Pons (tissue), 1 donor: ENCODE measurements at regions not wholly inside any gene's neighbourhood (a gene's known extent, or its start where the extent isn't known, plus 50 kb on each side); places are given as distances from the start of the nearest gene placed in this dataset.

Experiments used
- DNase-seq: peaks from one replicate; pipeline ENCODE4 v3.0.0-alpha.2; 2016; ENCODE audit warnings: low spot score

DNA sequence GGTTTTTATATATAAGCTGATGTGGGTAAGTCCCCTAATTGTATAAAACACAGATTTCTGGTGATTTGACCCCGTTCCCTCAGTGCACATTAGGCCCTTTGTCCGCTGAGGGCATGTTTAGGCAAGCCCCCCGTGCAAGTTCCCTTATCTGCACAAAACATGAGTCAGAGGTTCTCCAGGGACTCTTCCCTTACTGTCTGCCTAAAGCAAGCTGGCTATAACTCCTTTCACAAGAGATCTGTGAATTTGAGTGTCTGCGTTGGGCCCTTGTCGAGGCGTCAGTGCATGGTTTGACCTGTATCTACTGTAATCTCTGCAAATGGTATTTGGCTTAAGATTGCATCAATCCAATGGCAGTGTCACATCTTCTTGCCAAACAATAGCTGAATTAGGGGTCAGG, 712.8 kb downstream of the CDH8 start:
- DNase-seq: no peak

DNA sequence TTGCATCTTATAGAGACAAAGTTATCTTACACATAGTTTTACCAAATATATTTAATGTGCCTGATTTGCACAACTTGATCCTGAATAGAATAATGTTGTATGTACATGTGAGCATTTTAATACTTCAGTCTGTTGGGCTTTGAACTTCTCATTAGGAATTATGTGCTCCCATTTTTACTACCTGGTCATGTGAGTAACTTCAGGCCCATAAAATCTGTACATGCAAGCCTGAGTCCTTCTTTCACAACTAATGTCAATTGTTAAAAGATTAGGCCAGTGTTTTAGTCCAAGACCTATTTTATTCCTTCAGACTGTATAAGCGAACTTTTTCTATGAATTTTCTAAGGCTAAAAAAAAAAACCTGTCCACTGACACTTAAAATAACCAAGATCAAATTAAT, 715.4 kb downstream of the CDH8 start:
- no peak for DNase-seq

DNA sequence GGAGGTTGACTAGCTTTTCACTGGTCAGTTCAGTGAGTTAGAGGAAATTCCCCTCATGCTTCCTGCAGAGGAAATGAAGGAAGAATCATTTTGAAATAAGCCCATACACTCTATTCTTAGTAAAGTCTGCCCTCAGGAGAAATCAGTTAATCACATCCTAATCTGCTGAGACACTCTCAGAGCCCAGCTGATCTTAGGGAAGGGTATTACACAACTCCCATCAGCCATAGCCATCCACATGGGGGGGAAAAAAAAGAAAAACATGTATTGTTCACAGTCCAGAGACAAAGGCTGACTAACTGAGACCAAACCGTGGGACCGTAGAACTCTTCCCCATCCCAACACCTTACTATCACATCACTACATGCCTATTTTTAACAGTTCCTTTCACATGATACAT, 722.3 kb downstream of the CDH8 start:
- DNase-seq: no peak

DNA sequence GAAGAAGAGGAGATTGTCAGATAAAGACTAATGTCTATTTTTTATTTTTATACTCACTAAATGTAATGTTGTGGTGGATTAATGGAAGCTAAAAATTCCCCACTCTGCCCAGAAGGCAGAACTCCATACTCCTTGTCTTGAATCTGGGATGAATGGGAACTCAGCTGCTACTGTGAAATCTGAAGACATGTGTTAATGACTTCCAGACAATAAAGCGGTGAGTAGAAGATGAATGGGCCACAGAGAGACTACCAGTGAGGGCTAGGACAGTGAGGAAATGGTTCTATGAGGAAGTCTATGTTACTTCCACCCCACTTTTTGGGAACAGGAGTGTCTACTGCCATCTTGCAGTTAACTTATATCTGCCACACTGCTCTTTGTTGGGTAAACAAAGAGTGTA, 726.9 kb downstream of the CDH8 start:
- DNase-seq: no peak

DNA sequence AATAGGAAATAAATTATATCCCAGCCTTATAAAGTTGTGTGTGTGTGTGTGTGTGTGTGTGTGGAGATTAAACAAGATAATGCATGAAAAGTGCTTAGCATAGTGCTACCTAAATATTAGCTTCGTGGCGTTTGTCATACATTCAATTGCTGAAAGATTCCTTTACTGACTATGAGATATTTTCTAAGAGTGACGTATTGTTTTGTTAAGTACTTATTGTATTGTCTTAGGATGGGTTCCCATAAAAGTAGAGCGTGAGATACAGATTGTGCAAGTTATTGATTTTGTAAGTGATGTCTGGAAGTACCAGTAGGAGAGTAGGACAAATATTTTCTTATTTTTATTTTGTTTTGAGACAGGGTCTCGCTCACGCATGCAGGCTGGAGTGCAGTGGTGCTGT, 730.0 kb downstream of the CDH8 start:
- DNase-seq: no peak

DNA sequence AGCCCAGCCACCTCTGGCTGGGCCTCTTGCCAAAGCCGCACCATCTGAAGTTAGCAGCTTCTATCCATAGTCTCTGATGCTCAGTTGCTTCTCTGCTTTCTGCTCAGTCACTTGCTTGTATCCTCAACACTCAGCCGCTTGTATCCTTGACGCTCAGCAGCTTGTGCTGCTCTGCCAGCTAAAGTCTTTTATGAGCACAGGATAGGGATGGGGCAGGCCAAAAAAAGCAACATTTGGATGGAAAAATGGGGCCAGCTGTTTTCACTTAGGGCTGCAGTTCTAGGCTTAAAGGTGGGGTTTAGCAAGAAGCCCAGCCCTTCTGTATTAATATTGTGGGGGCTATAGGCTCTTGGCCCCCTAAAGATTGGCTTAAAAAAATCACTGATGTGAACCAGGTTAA, 739.4 kb downstream of the CDH8 start:
- no peak for DNase-seq

DNA sequence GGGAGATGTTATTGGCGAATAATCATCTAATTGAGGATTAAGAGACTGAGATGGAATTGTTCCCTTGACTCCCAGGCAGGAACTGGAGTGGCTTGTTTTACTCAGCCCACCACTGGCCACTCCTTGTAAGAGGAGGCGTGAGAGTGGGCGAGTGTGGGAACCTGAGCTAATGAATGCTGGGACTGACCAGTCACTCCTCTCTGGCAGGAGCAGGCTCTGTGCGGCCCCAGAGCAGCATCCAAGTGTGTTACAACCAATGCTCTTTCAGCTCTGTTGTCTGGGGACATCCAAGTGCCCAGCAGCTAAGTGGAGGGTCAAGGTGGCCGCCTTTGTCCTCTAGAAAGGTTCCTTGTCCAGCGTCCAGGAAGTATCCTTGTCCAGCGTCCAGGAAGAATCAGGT, 739.9 kb downstream of the CDH8 start:
- DNase-seq: no peak

DNA sequence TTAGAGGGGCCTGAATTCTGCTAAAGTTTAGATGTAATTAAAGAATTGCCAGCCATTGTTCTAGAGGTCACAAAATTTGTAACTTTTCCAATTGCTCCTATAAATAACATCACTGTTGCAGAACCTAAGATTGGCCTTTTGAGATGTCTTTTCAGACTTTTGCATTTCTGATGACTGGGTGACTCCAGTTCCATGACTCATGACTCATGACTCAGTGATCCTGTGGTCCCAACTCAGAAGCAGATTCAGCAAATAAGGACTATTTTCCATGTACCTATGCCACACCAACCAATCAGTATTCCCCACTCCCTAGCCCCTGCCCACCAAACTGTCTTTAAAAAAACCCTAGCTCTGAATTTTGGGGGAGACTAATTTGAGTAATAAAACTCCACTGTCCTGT, 740.9 kb downstream of the CDH8 start:
- DNase-seq: no peak

DNA sequence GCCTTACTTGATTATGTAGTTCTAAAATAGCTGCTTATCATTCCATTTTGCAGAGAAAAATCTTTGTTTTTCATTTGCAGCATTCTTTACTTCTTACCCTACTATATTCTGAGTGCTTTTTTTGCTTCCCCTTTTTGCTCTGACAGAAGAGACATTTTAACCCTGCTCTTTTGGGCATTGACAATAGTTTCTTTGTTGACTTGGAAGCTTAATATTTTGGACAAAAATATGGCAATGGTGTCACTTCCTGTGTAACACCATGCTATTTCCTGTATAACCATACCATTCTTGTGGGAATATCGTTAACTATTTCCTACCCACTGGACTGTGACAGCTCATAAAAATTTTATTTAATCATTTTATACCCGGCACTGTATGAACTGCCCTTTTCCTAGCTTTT, 747.1 kb downstream of the CDH8 start:
- no peak for DNase-seq

DNA sequence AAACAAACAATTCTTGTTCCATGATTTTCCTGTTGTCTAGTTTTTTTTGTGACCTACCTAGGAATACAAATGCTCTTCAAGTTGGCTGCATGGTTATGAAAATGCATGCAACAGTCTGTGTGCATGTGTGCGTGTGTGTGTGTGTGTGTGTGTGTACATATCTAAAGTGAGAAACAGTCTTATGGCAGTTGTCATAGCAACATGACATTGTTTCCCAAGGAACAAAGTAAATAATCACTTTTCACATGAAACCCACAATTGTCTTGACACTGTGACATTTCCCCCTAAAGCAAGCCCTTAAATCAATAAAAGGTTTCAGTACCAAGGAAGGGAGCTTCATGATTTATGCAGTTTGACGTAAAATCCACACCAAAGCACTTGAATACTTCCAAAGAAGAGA, 758.4 kb downstream of the CDH8 start:
- DNase-seq: no peak

DNA sequence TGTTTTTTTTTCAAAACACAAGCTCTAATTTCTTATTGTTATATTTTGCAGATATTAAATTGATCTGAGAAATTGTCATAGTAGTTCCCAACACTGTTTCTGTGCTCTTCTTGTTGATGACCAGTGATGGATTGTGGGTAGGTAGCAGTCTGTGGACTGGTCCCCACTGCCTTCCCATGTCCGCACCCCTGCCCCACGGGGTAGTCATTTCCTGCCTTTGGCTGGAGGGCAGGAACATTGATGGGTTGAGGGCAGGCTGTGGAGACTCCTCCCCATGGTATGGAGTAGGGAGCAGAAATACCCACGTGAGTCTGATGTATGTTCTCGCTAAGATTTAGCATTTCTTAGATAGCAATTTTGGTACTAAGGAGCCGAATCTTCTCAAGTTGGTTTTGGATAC, 762.0 kb downstream of the CDH8 start:
- DNase-seq: no peak

DNA sequence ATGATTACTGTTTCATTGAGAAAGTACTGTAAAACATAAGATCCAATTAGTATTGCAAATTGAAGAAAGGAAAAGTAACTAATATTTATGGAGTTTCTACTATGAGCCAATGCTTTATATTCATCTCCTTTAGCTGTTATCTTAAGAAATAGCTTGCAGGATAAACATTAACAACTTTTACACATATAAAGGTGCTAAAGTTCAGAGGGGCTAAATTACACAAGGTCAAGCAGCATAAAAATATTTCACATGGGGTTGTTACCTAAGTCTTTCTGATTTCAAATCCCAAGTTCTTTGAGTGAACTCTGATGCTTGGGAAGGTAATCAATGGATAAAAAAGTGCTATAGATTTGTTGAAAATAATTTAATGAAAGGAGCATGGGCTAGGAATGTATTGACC, 765.5 kb downstream of the CDH8 start:
- no peak for DNase-seq

DNA sequence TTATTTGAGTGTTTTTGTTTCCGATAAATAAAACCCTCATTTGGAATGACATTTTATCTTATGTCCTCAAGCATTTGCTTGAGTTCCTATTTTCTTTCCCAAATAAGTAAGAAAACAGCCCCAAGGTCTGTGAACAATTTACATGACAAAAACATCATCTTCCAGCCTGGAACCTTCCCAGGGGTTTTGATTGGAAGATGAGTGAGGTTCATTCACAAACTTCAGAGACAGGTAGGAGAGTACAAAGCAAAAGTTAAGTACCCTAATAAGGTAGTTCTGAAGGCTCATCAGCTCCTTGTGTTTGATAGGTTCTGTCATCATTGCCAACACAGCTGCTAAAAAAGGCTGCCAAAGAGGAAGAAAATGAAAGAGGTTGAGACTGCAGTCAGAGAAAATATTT, 772.8 kb downstream of the CDH8 start:
- no peak for DNase-seq

DNA sequence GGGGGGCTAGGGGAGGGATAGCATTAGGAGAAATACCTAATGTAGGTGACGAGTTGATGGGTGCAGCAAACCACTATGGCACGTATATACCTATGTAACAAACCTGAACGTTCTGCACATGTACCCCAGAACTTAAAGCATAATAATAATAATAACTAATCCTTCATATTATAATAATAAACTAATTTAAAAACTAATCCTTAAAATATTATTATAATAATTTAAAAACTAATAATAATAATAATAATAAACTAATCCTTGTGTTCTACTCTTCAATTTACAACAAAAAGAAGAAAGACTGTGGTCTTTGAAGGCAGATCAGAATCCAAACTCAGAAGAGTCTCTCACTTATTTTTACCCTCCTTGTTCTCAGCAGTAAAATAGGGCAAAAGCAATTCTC, 774.9 kb downstream of the CDH8 start:
- DNase-seq: no peak

DNA sequence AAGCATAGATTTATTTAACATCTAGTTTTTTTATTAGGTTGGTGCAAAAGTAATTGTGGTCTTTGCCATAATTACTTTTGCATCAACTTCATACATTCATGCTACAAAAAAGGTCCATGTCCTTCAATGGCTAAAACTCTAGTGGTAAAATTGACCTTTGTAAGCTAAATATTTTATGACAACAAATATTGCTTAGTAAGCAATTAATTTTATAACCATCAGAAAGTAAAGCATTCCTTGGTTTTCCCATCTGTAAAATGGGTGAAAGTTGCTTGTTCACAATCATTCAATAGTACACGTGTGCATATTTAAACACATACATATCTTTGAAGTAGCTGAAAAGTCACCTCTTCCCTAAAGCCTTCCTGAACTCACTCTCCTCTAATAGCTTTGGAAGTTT, 789.6 kb downstream of the CDH8 start:
- DNase-seq: no peak

DNA sequence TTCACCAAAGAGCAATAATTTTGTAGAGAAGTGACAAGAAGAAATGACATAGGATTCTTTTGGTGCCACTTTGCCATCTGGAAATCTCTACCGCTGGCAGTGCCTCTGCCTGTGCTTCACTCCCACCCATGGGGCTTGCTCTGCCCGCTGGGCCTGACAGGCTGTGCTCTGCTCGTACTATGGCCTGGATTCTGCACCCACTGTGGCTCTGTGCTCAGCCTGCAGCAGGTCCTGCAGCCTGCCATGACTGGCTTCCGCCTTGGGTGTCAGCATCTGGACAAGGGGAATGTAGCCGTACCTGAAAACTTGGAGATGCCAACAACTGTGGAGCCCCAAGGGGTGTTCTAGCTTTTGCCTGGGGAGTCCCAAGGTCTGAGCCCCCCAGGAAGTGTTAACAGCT, 792.3 kb downstream of the CDH8 start:
- no peak for DNase-seq

DNA sequence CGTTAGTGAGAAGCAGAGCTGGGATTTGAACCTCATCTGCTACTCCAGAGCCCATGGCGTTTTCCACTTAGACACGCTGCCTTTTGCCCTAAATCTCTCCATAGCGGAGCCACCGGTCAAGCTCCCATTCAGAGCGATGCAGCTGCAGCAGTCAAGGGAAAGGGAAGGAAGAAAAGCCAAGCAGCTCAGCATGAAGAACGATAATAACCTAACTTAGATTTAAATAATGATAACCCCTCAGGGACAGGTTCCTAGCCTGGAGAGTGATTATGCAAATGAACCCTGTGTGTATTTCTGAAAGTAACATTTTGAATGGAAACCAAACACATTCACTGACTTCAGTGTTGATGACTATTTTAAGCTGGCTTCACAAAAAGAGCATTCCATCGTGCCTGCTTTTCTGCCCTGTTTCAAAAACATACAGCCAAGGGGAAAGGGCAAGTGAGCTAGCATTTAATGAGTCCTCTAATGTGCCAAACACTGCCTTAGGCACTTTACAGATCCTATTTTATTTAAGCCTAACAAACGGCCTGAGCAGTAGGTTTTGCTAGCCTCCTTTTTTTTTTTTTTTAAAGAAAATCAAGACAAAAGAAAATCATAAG, 798.3 kb downstream of the CDH8 start:
- no peak for DNase-seq

DNA sequence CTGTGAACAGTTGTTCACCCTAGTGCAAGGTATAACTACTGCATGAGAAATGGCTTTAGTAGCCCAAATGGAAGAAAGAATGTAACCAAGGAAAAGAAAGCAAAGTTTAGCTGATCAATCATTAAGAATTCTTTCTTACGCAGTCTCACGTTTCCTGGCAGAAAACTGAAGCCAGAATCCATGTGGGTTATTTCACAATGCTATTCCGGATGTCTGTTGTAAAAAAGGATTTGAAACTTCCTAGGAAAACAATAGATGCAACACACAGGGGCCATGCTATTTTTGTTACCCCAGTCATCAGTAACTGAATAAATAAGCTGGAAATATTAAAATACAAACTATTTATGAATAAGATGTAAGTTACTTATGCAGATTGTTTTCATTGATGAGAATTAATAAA, 802.5 kb downstream of the CDH8 start:
- DNase-seq: no peak

DNA sequence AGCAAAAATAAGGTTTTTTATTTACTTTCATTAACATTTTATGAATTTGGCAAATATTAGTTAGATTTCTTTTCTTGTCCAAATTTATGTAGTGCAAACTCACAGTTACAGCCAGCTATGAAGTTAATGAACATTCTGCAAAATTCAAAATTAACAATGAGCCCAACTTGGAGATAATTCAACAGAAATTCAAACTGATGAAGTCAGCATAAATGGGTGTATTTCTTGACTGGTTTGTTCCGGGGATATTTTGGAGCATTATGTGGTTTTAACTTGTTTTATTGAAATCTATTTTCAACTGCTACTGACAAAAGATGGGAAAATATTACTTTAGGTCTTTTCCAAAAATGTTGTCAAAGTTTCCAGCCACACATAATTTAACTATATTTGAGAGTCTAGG, 807.9 kb downstream of the CDH8 start:
- no peak for DNase-seq

DNA sequence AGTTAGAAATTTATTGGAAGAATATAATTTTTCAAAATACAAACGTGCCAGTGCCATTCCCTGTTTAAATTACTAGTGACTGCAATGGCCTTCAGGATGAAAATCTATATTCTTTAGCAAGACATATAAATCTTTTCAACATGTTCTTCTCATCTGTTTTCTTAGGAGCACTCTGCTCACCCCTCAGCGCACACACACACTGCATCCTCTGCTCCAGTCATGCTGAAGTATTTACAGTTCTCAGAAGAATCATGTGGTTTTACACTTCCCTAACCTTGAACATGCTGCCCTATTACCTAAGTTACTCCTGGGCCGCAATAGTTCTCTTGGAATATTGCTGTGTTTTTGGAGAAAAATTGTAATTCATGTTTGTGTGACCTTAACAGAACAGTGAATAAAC, 820.6 kb downstream of the CDH8 start:
- DNase-seq: no peak

DNA sequence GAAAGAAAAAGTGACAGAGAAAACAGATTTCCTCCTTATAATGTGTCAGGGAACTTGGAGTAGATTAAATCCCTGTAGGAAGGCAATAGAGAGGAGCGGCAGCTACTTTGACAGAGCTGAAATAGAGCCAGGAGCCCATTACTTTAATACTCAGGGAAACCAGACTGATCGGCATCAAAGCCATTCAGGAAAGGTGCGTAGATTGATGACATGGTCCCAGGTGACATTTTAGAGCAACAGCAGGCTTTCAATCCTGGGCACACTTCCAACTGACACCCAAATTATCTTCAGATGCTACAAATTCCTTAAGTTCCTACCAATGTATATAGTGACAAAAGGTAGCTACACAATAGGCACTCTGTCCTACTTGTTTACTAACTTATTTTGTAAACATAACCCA, 821.5 kb downstream of the CDH8 start:
- DNase-seq: no peak

DNA sequence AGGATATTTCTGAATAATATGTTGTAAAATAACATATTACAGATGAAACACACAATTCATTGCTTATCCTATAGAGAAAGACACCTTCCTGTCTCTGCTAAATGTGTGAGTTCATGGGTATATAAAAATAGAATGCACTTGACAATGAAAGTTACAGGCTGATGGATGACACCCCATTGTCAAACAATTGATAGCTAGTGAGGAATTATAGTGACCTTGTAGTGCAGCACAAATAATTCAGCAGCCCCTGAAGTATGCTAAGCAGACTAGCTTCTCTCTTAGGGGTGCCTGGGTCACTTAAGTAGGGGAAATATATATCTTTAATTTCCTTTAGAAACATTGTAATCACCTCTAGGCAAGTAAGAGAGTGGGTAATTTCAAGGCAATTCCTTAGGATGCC, 826.2 kb downstream of the CDH8 start:
- no peak for DNase-seq

DNA sequence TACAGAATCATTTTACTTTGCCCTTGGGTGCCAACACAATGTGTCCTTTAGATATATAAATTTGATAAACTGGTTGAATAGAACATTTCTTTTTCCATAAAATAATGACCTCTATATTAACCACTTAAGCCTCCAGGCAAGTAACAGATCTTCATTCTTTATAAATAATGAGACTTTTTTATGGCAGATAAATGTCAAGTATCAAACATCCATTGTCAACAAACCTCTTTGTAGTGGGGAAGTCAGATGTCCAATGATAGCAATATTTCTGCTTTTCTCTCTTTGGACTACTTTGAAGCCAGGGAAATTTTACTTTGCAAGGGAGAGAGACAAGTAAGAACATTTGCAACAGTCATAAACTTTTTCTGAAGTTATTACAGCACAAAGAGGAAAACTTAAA, 841.2 kb downstream of the CDH8 start:
- no peak for DNase-seq

DNA sequence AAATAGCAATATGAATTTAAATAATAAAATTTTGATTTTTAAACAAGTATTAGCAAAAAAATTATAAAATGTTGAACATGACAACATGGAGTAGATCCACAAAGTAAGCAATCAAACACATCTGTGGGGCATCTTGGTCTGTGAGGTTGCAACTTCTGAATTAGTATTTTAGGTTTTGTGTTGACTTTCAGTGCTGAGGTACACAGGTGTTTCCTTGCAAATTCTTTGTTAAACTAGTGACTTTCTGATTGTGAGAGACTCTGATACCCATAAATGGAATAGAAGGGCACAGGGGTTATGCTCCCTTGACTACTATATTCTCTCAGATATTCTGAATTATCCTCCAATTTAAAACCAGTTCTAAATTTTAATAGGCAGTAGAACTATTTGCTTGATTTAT, 841.7 kb downstream of the CDH8 start:
- no peak for DNase-seq

DNA sequence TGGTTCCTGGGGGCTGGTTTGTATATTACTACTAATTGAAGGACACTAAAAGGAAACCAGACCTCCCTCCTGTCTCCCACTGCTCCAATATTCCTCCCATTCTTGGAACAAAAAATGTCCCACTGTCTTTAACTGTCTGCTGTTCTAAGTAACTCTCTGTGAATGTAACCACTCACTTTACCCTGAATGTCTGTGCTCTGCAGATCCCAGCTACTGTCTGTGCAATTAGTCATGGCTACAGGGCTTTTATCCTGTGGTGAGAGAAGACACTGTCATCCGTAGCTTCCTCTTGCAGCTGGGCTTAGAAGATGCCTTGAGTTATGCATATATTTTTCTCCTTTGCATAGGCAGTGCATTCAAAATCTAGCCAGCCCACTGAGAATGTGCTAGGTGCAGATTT, 853.8 kb downstream of the CDH8 start:
- DNase-seq: no peak
